Urinary bladder (tissue), 3 donors: ENCODE measurements at regions not wholly inside any gene's neighbourhood (a gene's known extent, or its start where the extent isn't known, plus 50 kb on each side); places are given as distances from the start of the nearest gene placed in this dataset.

Source experiments
- DNase-seq: peaks from one replicate; pipeline ENCODE4 v3.0.0-alpha.2; 2015; ENCODE audit errors: extremely low spot score
- H3K27ac ChIP-seq: one replicate; pipeline ENCODE4 v1.5.1; 2013; ENCODE audit warnings: low read depth, mild to moderate bottlenecking, moderate library complexity
- H3K36me3 ChIP-seq: one replicate; pipeline ENCODE4 v1.6.1; 2013; ENCODE audit warnings: mild to moderate bottlenecking, moderate library complexity; ENCODE audit not compliant: insufficient read depth
- H3K4me1 ChIP-seq: one replicate; pipeline ENCODE4 v1.6.1; 2013; ENCODE audit warnings: mild to moderate bottlenecking, moderate library complexity; ENCODE audit not compliant: insufficient read depth
- H3K4me3 ChIP-seq: one replicate; pipeline ENCODE4 v1.5.1; 2013; ENCODE audit warnings: low read depth, low read length
- WGBS: extraction: QIAGEN DNeasy Blood & Tissue Kit; methylation state at CpG from one replicate; pipeline ENCODE4 v1.1.7; 2013; 5-methylcytosine and 5-hydroxymethylcytosine counted together
- donor health status: healthy with polysubstance abuse.
- donor health status: healthy.

DNA sequence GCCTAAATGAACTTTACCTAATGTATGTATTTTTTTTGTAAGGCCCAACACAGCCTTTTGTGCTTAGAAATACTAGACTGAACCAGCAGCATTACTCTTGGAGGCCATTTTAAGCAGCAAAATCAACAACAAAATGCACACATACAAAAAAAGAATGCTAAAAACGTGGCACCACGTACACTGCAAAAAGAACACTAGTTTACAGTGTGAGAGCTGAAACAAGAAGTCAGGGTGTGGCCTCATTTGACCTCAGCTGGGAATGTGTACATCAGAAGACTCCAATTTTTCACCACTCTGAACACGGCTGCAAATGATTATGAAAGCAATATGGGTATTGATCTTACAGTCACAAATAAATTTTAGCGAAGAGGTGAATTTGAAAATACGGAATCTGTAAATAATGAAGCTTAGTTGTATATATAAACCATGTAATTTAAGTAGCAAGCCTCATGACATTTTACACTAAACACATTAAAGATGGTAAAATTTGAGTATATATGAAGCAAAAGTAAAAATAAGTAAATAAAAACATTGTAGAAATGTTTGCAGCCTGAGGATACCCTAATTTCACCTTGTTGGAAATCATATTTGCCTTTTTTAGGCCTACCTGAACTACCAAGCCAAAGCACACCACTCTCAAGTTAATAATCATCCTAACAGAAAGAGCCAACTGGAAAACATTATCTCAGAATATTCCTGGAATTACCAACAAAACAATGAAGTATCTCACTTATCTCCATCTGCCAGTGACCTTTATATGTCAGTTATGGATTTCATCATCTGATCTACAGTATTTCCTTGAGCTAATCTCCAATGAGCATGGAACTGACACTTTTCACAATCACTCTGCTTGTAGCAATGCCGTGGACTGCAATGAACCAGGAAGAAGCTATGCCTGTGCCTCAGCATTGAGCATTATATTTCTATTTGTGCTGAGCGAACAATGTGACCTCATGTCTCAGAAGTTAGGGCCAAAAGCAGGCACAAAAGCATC is 319.5 kb upstream of the FAT3 start:
- Histone ChIP-seq H3K36me3 (no peaks in the 10 kb centered on the region), H3K27ac (no peak overlapping the region), H3K4me3 (no peak overlapping the region), H3K4me1 (no peaks in the 10 kb centered on the region)
- 82% methylated on average over 7 of the region's 7 CpGs for WGBS
- no peak for DNase-seq

DNA sequence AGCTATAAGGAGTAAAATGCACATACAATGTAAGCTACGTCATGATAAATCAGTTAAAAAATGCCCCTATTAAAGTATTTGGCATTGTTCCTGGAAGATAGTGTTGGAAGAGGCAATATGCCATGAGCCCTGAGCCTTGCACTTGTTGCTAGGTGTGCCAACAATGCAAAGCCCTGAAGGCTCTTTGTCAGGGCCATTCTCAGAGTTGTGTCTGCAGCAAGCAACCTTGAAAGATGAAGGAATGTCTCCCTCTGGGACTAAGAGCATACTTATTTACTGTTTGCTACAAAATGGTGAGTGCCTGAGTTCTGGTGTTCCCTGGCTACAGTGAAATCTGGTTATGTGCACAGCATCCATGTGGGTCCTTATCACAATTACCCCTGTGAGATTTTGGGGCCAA is 322.3 kb upstream of the FAT3 start:
- DNase-seq = no peak
- WGBS = 64% methylated on average over 1 of the region's 1 CpG

GRCh38 chr11:91880660-91881059 is 344.0 kb upstream of the FAT3 start:
- no peaks in the 10 kb centered on the region for H3K4me1 ChIP-seq
- no peak for DNase-seq
- H3K27ac ChIP-seq = no peak overlapping the region
- no peak overlapping the region for H3K4me3 ChIP-seq
- WGBS = 98% methylated on average over 1 of the region's 1 CpG
- no peaks in the 10 kb centered on the region for H3K36me3 ChIP-seq

More for the DNA sequence above, 322.3 kb upstream of the FAT3 start:
- no peaks in the 10 kb centered on the region for H3K4me1 ChIP-seq
- no peaks in the 10 kb centered on the region for H3K36me3 ChIP-seq
- H3K27ac ChIP-seq = no peak overlapping the region
- H3K4me3 ChIP-seq = no peak overlapping the region

GRCh38 chr11:91876746-91877145 is 347.9 kb upstream of the FAT3 start:
- 83% methylated on average over 2 of the region's 2 CpGs for WGBS

GRCh38 chr11:91872243-91872642 is 352.4 kb upstream of the FAT3 start:
- no peak overlapping the region for H3K4me3 ChIP-seq
- WGBS = 70% methylated on average over 5 of the region's 5 CpGs

More at GRCh38 chr11:91876746-91877145, 347.9 kb upstream of the FAT3 start:
- Histone ChIP-seq H3K4me3 (no peak overlapping the region), H3K36me3 (no peaks in the 10 kb centered on the region), H3K4me1 (no peaks in the 10 kb centered on the region), H3K27ac (no peak overlapping the region)
- DNase-seq = no peak

GRCh38 chr11:91871791-91872190 is 352.8 kb upstream of the FAT3 start:
- 63% methylated on average over 1 of the region's 1 CpG for WGBS
- H3K4me1 ChIP-seq = no peaks in the 10 kb centered on the region
- no peak overlapping the region for H3K4me3 ChIP-seq
- H3K27ac ChIP-seq = no peak overlapping the region
- DNase-seq = no peak
- H3K36me3 ChIP-seq = no peaks in the 10 kb centered on the region

More at GRCh38 chr11:91872243-91872642, 352.4 kb upstream of the FAT3 start:
- Histone ChIP-seq H3K4me1 (no peaks in the 10 kb centered on the region), H3K36me3 (no peaks in the 10 kb centered on the region), H3K27ac (no peak overlapping the region)
- no peak for DNase-seq

DNA sequence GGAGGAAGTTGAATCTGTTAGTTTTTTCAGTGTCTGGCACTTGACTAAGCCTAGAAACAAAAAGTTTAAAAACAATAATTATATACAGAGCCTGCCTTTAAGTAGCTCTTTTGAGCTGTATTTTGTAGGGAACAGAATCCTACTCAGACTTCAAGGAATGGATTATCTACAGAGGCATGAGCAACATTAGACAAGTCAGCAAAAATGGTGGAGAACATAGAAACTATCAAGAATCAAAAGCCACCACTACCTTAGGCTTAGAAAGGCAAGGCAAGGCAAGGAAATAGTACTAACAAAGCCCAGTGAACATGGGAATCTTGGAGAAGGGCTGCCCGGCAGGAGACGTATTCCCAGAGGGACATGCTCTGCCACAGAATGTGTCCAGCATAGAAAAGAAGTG is 353.6 kb upstream of the FAT3 start:
- Histone ChIP-seq H3K27ac (no peak overlapping the region), H3K4me1 (no peaks in the 10 kb centered on the region), H3K4me3 (no peak overlapping the region), H3K36me3 (no peaks in the 10 kb centered on the region)
- 94% methylated on average over 2 of the region's 2 CpGs for WGBS
- no peak for DNase-seq

DNA sequence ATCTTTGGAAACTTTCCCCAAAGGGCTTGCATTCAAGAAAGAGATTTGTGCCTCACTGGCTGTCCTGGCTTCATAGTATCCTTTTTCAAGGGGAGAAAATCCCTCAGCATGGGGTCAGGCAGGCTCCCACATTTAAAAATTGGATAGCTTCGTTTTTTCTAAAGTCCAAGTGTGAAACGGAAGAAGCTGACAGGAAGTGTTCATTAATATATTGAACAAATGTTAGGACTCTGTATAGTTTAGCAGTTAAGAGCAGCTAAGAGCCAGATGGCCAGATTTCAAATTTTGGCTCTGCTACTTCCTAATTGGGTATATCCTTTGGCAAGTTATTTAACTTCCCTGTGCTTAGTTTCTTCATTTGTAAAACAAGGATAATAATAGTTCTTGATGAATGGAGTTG is 354.9 kb upstream of the FAT3 start:
- WGBS = 13% methylated on average over 2 of the region's 2 CpGs
- H3K4me3 ChIP-seq = no peak overlapping the region
- H3K27ac ChIP-seq = no peak overlapping the region
- no peak for DNase-seq
- no peaks in the 10 kb centered on the region for H3K36me3 ChIP-seq
- no peaks in the 10 kb centered on the region for H3K4me1 ChIP-seq

GRCh38 chr11:91866642-91867041 is 358.0 kb upstream of the FAT3 start:
- 92% methylated on average over 3 of the region's 3 CpGs for WGBS
- Histone ChIP-seq H3K4me1 (no peaks in the 10 kb centered on the region), H3K36me3 (no peaks in the 10 kb centered on the region), H3K4me3 (no peak overlapping the region), H3K27ac (no peak overlapping the region)
- DNase-seq = no peak

- WGBS = 57% methylated on average over 3 of the region's 3 CpGs
- no peak overlapping the region for H3K4me3 ChIP-seq
- H3K27ac ChIP-seq = no peak overlapping the region
- H3K36me3 ChIP-seq = no peaks in the 10 kb centered on the region
- no peak for DNase-seq
- H3K4me1 ChIP-seq = no peaks in the 10 kb centered on the region
Observed at GRCh38 chr11:91860661-91861060, 364.0 kb upstream of the FAT3 start.

DNA sequence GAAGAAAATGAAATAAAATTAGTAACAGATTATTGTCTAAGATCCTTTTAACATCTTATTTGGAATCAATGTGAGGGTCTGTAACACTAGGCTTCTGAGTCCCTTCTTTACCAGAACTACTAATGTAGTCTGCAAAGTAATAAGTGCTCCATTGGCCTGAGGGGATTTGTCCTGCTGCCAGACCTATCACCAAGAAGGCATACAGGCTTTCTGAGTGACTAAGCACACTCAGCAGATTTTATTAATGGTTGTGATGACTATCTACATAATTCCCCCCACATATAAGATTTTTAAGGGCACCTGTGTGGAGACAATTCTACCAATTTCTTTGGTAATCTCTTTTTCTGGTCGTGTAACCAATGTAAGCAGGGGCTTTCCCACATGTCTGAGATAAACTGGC is 365.0 kb upstream of the FAT3 start:
- no peak for DNase-seq
- H3K27ac ChIP-seq = no peak overlapping the region
- no peaks in the 10 kb centered on the region for H3K4me1 ChIP-seq
- WGBS = 65% methylated on average over 1 of the region's 1 CpG
- no peaks in the 10 kb centered on the region for H3K36me3 ChIP-seq
- no peak overlapping the region for H3K4me3 ChIP-seq

- no peak for DNase-seq
- Histone ChIP-seq H3K27ac (no peak overlapping the region), H3K4me3 (no peak overlapping the region), H3K4me1 (no peaks in the 10 kb centered on the region), H3K36me3 (no peaks in the 10 kb centered on the region)
- WGBS = 69% methylated on average over 1 of the region's 1 CpG
Observed at GRCh38 chr11:91857179-91857578, 367.4 kb upstream of the FAT3 start.

GRCh38 chr11:91854780-91855179 is 369.8 kb upstream of the FAT3 start:
- no peak for DNase-seq
- Histone ChIP-seq H3K27ac (no peak overlapping the region), H3K36me3 (no peaks in the 10 kb centered on the region), H3K4me3 (no peak overlapping the region), H3K4me1 (no peaks in the 10 kb centered on the region)
- WGBS = 66% methylated on average over 1 of the region's 1 CpG

GRCh38 chr11:91854171-91854570 is 370.4 kb upstream of the FAT3 start:
- Histone ChIP-seq H3K4me3 (no peak overlapping the region), H3K36me3 (no peaks in the 10 kb centered on the region), H3K27ac (no peak overlapping the region), H3K4me1 (no peaks in the 10 kb centered on the region)
- no peak for DNase-seq
